ENCODE measurements at regions not wholly inside any gene's neighbourhood (a gene's known extent, or its start where the extent isn't known, plus 50 kb on each side); places are given as distances from the start of the nearest gene placed in this dataset.
A peak's percentile ranks its signal among the peaks of the same experiment; 100 is the strongest.
"Not testable (repeated sequence)": the region's sequence is repeated elsewhere in the genome, so short reads cannot be mapped to it uniquely, and the experiment has no call there.

GRCh38 chr10:20399772-20400171 is 497.3 kb downstream of the NEBL start:
- DNase-seq, result no peak

- no peak for DNase-seq
Measured at GRCh38 chr10:20396701-20397100, 500.4 kb downstream of the NEBL start.

- DNase-seq, result no peak
Measured at GRCh38 chr10:20396205-20396604, 500.9 kb downstream of the NEBL start.

GRCh38 chr10:20391629-20392028 is 505.5 kb downstream of the NEBL start:
- no peak for DNase-seq

DNA sequence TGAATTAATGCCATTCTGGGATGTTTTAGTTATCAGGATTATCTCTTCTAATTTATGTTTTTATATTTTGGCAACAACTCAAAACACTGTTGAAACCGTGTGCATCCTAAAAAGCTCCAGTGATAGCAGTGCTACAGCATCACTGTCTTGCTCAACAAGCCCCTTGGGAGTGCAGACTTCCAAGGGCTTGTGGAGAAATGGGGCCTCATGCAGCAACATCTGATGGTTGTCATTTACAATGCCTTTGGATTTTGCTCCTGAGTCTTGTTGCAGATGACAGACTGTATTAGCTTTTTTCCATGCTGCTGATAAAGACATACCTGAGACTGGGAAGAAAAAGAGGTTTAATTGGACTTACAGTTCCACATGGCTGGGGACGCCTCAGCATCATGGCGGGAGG is 515.4 kb downstream of the NEBL start:
- DNase-seq, result no peak

GRCh38 chr10:20380401-20380800 is 516.7 kb downstream of the NEBL start:
- DNase-seq, result no peak

DNA sequence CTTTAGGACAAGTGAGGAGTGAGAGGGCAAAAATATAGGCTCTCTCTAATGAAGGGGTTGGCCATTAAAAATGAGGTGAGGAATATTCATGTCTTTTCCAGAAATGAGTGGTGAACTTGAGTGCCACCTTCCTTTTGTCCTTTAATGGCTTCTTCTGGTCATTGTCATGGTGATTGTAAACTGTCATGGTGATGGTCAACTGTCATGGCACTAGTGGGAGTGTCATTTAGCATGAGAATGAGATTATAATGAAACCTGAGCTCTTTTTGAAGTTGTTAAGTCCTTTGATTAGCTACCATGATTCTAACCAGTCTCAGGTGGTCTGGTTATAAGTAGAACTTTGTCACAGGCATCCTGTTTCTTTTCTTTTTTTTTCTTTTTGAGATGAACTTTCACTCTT is 524.4 kb downstream of the NEBL start:
- no peak for DNase-seq

GRCh38 chr10:20370977-20371533 is 526.1 kb downstream of the NEBL start:
- DNase-seq, result not testable (repeated sequence)

- no peak for DNase-seq
Measured at GRCh38 chr10:20369863-20370736, 527.0 kb downstream of the NEBL start.

GRCh38 chr10:20363684-20364083 is 533.4 kb downstream of the NEBL start:
- DNase-seq, result no peak

- no peak for DNase-seq
Measured at GRCh38 chr10:20355915-20356314, 539.7 kb downstream of the PLXDC2 start.

DNA sequence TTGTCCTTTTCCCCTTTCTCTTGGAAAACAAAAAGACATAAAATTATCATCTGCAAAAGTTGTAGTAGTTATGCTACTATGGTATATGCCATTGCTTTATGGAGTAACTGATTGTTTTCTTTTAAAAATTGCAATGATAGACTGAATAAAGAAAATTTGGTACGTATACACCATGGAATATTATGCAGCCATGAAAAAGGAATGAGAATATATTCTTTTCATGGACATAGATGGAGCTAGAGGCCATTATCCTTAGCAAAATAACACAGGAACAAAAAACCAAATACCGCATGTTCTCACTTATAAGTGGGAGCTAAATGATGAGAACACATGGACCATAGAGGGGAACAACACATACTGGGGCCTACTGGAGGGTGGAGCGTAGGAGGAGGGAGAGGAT is 538.8 kb downstream of the PLXDC2 start:
- DNase-seq, result no peak

GRCh38 chr10:20354166-20354565 is 537.9 kb downstream of the PLXDC2 start:
- DNase-seq, result peak; percentile 15 to 27

GRCh38 chr10:20350509-20350908 is 534.3 kb downstream of the PLXDC2 start:
- no peak for DNase-seq

GRCh38 chr10:20343036-20343435 is 526.8 kb downstream of the PLXDC2 start:
- DNase-seq, result peak; percentile 2 to 10

Data from right lung (tissue), 2 donors.